ENCODE measurements at regions not wholly inside any gene's neighbourhood (a gene's known extent, or its start where the extent isn't known, plus 50 kb on each side); places are given as distances from the start of the nearest gene placed in this dataset.

DNA sequence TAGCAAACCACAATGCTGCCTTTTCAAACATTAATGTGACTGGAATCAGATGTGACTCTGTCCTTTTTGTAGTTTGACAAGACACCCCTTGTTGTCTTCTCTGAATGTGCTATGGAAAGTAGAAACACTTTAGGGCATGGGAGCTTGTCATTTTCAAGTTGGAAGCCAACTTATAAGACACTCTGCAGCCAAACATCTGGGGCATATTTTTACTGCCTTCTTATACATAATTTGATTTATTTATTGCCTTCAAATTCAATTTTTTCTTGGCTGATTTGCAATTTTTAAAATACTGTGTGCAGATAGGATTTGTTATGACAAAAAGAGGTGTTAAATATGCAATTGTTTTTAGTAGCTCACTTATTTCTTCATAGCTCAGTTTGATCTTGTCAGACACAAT is 1002.0 kb upstream of the PCDH7 start:
- no peak for TF ChIP-seq MYC (IDR thresholded peaks at IDR 0.05; ENCODE audit: low read depth, low read length)
- TF ChIP-seq POLR2A (IDR thresholded peaks at IDR 0.05; ENCODE audit: extremely low read depth, insufficient read length), result no peak
- TF ChIP-seq, protein P1, sequence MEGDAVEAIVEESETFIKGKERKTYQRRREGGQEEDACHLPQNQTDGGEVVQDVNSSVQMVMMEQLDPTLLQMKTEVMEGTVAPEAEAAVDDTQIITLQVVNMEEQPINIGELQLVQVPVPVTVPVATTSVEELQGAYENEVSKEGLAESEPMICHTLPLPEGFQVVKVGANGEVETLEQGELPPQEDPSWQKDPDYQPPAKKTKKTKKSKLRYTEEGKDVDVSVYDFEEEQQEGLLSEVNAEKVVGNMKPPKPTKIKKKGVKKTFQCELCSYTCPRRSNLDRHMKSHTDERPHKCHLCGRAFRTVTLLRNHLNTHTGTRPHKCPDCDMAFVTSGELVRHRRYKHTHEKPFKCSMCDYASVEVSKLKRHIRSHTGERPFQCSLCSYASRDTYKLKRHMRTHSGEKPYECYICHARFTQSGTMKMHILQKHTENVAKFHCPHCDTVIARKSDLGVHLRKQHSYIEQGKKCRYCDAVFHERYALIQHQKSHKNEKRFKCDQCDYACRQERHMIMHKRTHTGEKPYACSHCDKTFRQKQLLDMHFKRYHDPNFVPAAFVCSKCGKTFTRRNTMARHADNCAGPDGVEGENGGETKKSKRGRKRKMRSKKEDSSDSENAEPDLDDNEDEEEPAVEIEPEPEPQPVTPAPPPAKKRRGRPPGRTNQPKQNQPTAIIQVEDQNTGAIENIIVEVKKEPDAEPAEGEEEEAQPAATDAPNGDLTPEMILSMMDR (IDR thresholded peaks at IDR 0.05; ENCODE audit: low read depth, low read length), result no peak
- TF ChIP-seq, protein P2, sequence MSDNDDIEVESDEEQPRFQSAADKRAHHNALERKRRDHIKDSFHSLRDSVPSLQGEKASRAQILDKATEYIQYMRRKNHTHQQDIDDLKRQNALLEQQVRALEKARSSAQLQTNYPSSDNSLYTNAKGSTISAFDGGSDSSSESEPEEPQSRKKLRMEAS (IDR thresholded peaks at IDR 0.05; ENCODE audit: low read depth, low read length), result no peak
- H3K4me3 ChIP-seq (ENCODE audit: low read depth, low read length), result no peak overlapping the region
- DNase-seq (ENCODE audit: low read depth), result no peak

DNA sequence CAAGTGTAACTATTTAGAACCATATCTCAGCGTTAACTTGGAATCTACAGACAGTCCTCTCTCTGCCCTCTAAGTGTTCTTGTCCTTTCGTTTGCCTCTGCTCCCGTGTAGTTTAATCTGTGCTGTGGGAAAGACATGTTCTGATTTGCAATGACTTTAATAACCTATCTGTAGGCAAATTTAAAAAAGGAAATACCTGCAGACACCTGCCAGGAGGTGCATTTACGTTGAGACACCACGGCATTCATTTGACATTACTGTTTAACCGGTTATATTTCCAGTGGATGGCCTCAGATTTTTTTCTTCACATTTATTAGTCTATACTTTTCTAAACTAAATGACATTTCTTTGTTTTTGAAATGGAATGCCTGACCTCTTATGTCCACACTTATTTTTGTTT is 997.9 kb upstream of the PCDH7 start:
- no peak for DNase-seq (ENCODE audit: low read depth)
- H3K4me3 ChIP-seq (ENCODE audit: low read depth, low read length), result no peak overlapping the region
- TF ChIP-seq MYC (IDR thresholded peaks at IDR 0.05; ENCODE audit: low read depth, low read length) (no peak), POLR2A (IDR thresholded peaks at IDR 0.05; ENCODE audit: extremely low read depth, insufficient read length) (no peak)

DNA sequence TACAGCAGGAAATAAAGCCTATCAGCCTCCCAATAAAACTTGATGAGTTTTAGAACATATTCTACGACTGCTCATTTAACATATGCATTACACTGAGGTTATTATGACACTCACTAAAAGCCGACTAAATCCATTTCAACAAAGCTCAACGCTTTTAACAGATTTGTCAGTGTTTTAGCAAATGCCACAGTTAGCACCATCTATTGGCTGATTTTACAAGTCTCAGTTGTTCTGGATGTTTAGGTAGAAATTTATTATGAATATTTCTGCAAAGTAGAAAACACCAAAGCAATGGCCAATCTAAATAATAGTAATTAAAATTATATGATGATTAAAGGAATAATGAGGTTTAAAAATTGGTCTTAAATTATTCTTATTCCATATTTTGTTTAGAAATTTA is 993.2 kb upstream of the PCDH7 start:
- DNase-seq (ENCODE audit: low read depth), result no peak
- no peak overlapping the region for H3K4me3 ChIP-seq (ENCODE audit: low read depth, low read length)
- TF ChIP-seq, protein P1 (IDR thresholded peaks at IDR 0.05; ENCODE audit: low read depth, low read length), result no peak
- TF ChIP-seq, protein P2 (IDR thresholded peaks at IDR 0.05; ENCODE audit: low read depth, low read length), result no peak
- TF ChIP-seq MYC (IDR thresholded peaks at IDR 0.05; ENCODE audit: low read depth, low read length), result no peak
- no peak for TF ChIP-seq POLR2A (IDR thresholded peaks at IDR 0.05; ENCODE audit: extremely low read depth, insufficient read length)

DNA sequence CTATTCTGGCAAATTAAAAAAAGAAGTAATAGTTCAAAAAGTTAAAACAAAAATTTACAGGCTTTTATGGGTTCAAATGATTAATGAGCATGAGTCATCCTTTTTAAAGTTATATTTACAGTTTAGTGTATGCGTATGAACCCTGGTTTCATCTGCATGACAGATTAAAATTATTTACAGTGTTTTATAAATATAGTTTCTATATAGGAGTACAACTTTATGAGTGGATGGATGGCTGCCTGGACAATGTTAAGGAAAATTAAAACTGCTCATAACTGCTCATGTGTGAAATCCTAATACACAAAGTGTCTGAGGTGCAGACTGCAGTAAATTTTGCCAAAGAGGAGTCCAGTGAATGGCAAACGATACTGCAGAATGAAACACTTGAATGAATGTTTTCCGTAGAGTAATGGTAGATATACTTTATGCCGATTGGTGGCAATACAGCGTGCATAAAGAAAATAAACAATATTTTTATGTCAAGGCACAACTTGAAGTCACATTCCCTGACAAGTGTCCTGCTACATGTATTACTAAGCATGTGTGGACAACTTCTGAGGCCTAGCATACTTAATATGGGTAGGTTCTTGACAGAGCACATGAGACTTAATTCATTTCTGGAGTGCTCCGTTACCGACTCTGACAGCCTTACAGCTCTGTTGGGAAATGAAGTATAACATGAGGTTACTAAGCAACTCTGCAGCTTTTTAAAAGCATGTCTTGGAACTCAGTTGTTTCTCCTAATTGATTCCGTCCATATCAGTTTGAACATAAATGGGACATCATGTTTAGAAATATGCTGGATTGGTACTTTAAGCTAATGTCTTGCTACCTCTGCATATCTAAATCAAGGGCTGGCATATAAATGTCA is 985.6 kb upstream of the PCDH7 start:
- no peak overlapping the region for H3K4me3 ChIP-seq (ENCODE audit: low read depth, low read length)
- TF ChIP-seq MYC (IDR thresholded peaks at IDR 0.05; ENCODE audit: low read depth, low read length) (no peak), POLR2A (IDR thresholded peaks at IDR 0.05; ENCODE audit: extremely low read depth, insufficient read length) (no peak)
- TF ChIP-seq, protein P1 (IDR thresholded peaks at IDR 0.05; ENCODE audit: low read depth, low read length), result no peak
- TF ChIP-seq, protein P2 (IDR thresholded peaks at IDR 0.05; ENCODE audit: low read depth, low read length), result no peak
- no peak for DNase-seq (ENCODE audit: low read depth)

DNA sequence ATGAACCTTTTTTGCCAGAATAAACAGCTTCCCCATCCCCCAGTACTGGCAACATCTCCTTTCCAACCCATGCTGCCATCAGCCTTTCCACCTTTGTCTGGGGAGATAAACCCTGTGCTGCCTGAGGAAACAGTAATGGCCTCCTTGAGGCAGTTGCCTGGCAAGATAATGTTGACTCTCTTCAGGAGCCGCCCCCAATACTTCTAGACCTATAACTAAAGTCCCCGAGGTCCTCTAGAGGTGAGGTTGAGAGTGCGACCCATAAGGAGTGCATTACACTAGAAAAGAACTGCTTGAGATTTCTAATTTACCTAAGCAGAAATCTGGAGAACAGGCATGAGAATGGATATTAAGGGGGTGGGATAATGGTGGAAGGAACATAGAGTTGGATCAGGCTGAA is 963.2 kb upstream of the PCDH7 start:
- DNase-seq (ENCODE audit: low read depth), result no peak
- H3K4me3 ChIP-seq (ENCODE audit: low read depth, low read length), result no peak overlapping the region
- TF ChIP-seq, protein P1 (IDR thresholded peaks at IDR 0.05; ENCODE audit: low read depth, low read length), result no peak
- no peak for TF ChIP-seq POLR2A (IDR thresholded peaks at IDR 0.05; ENCODE audit: extremely low read depth, insufficient read length)
- TF ChIP-seq MYC (IDR thresholded peaks at IDR 0.05; ENCODE audit: low read depth, low read length), result no peak
- TF ChIP-seq, protein P2 (IDR thresholded peaks at IDR 0.05; ENCODE audit: low read depth, low read length), result no peak

DNA sequence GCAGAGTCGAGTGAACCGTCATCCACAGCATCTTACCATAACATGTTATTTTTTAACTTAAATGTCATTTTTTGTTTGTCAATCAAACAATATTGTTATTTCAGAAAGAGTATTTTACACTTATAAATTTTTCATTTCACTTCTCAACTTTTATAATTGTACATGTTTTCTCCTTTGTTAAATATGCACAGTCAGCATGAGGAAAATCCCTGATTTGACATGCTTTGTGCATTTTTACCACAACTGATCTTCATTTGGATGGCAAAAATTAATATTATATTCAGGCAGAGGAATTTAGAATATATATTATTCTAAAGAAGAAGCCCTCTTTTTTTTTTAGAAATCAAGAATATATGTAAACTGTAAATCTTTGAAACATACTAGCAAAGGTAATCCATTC is 958.0 kb upstream of the PCDH7 start:
- DNase-seq (ENCODE audit: low read depth), result no peak
- no peak overlapping the region for H3K4me3 ChIP-seq (ENCODE audit: low read depth, low read length)
- TF ChIP-seq, protein P1 (IDR thresholded peaks at IDR 0.05; ENCODE audit: low read depth, low read length), result no peak
- TF ChIP-seq POLR2A (IDR thresholded peaks at IDR 0.05; ENCODE audit: extremely low read depth, insufficient read length), result no peak
- no peak for TF ChIP-seq MYC (IDR thresholded peaks at IDR 0.05; ENCODE audit: low read depth, low read length)
- TF ChIP-seq, protein P2 (IDR thresholded peaks at IDR 0.05; ENCODE audit: low read depth, low read length), result no peak
